ENCODE measurements at regions not wholly inside any gene's neighbourhood (a gene's known extent, or its start where the extent isn't known, plus 50 kb on each side); places are given as distances from the start of the nearest gene placed in this dataset.

- intact Hi-C loops (cut with DNase I; ENCODE audit: low total_unique reads): no loop called here
- no peak overlapping the region for H3K4me3 ChIP-seq
- TF ChIP-seq POLR2A (IDR thresholded peaks at IDR 0.05): no peak
- no peak for TF ChIP-seq POLR2AphosphoS5 (IDR thresholded peaks at IDR 0.05)
- TF ChIP-seq EP300 (IDR thresholded peaks at IDR 0.05; ENCODE audit: low read depth): no peak
- no peak for TF ChIP-seq CTCF (IDR thresholded peaks at IDR 0.05)
- H3K27ac ChIP-seq: no peak overlapping the region
- DNase-seq: no peak
- no peaks in the 10 kb centered on the region for H3K9me3 ChIP-seq
- H3K27me3 ChIP-seq: no peaks in the 10 kb centered on the region
- no peaks in the 10 kb centered on the region for H3K4me1 ChIP-seq
- H3K36me3 ChIP-seq: no peaks in the 10 kb centered on the region
- 38 to 58% methylated on average over 3 of the region's 3 CpGs for WGBS, 2 donors (ENCODE audit: low coverage in 1 of 2)
- in situ Hi-C loops (cut with MboI; ENCODE audit: low pct_ligation_motif_present in 1 of 4, low pct_unique_long_range_greater_than_20kb in 1 of 4, low sequenced_read_pairs in 3 of 4): no loop called here
Observed at GRCh38 chr9:88927510-88927909, 63.8 kb upstream of the S1PR3 start.

GRCh38 chr9:88930716-88931115 is 60.6 kb upstream of the S1PR3 start:
- Histone ChIP-seq H3K27me3 (no peaks in the 10 kb centered on the region), H3K36me3 (no peaks in the 10 kb centered on the region), H3K9me3 (no peaks in the 10 kb centered on the region), H3K4me1 (no peaks in the 10 kb centered on the region), H3K27ac (no peak overlapping the region), H3K4me3 (no peak overlapping the region)
- DNase-seq: no peak
- in situ Hi-C loops (cut with MboI; ENCODE audit: low pct_ligation_motif_present in 1 of 4, low pct_unique_long_range_greater_than_20kb in 1 of 4, low sequenced_read_pairs in 3 of 4) (no loop called here), intact Hi-C loops (cut with DNase I; ENCODE audit: low total_unique reads) (no loop called here)
- WGBS, 2 donors (ENCODE audit: low coverage in 1 of 2): 73 to 76% methylated on average over 2 to 3 of the region's 3 CpGs
- TF ChIP-seq POLR2A (IDR thresholded peaks at IDR 0.05) (no peak), CTCF (IDR thresholded peaks at IDR 0.05) (no peak), POLR2AphosphoS5 (IDR thresholded peaks at IDR 0.05) (no peak), EP300 (IDR thresholded peaks at IDR 0.05; ENCODE audit: low read depth) (no peak)

- Histone ChIP-seq H3K4me1 (no peaks in the 10 kb centered on the region), H3K9me3 (no peaks in the 10 kb centered on the region), H3K4me3 (no peak overlapping the region), H3K27ac (no peak overlapping the region), H3K36me3 (no peaks in the 10 kb centered on the region), H3K27me3 (no peaks in the 10 kb centered on the region)
- DNase-seq: no peak
- intact Hi-C loops (cut with DNase I; ENCODE audit: low total_unique reads): no loop called here
- TF ChIP-seq CTCF (IDR thresholded peaks at IDR 0.05) (no peak), POLR2A (IDR thresholded peaks at IDR 0.05) (no peak), POLR2AphosphoS5 (IDR thresholded peaks at IDR 0.05) (no peak), EP300 (IDR thresholded peaks at IDR 0.05; ENCODE audit: low read depth) (no peak)
- in situ Hi-C loops (cut with MboI; ENCODE audit: low pct_ligation_motif_present in 1 of 4, low pct_unique_long_range_greater_than_20kb in 1 of 4, low sequenced_read_pairs in 3 of 4): no loop called here
- WGBS, 2 donors (ENCODE audit: low coverage in 1 of 2): 88 to 91% methylated on average over 3 to 13 of the region's 13 CpGs
Observed at GRCh38 chr9:88932766-88933165, 58.5 kb upstream of the S1PR3 start.

GRCh38 chr9:88933607-88934379 is 57.5 kb upstream of the S1PR3 start:
- H3K27ac ChIP-seq: no peak overlapping the region
- H3K9me3 ChIP-seq: no peaks in the 10 kb centered on the region
- H3K27me3 ChIP-seq: no peaks in the 10 kb centered on the region
- H3K4me3 ChIP-seq: no peak overlapping the region
- in situ Hi-C loops (cut with MboI; ENCODE audit: low pct_ligation_motif_present in 1 of 4, low pct_unique_long_range_greater_than_20kb in 1 of 4, low sequenced_read_pairs in 3 of 4) (no loop called here), intact Hi-C loops (cut with DNase I; ENCODE audit: low total_unique reads) (no loop called here)
- 52 to 57% methylated on average over 9 to 11 of the region's 11 CpGs for WGBS, 2 donors (ENCODE audit: low coverage in 1 of 2)
- H3K36me3 ChIP-seq: no peaks in the 10 kb centered on the region
- no peaks in the 10 kb centered on the region for H3K4me1 ChIP-seq
- DNase-seq: no peak
- TF ChIP-seq EP300 (IDR thresholded peaks at IDR 0.05; ENCODE audit: low read depth) (no peak), POLR2A (IDR thresholded peaks at IDR 0.05) (no peak), CTCF (IDR thresholded peaks at IDR 0.05) (no peak), POLR2AphosphoS5 (IDR thresholded peaks at IDR 0.05) (no peak)

Measured in transverse colon (tissue), 4 donors.